ENCODE measurements at regions not wholly inside any gene's neighbourhood (a gene's known extent, or its start where the extent isn't known, plus 50 kb on each side); places are given as distances from the start of the nearest gene placed in this dataset.

DNA sequence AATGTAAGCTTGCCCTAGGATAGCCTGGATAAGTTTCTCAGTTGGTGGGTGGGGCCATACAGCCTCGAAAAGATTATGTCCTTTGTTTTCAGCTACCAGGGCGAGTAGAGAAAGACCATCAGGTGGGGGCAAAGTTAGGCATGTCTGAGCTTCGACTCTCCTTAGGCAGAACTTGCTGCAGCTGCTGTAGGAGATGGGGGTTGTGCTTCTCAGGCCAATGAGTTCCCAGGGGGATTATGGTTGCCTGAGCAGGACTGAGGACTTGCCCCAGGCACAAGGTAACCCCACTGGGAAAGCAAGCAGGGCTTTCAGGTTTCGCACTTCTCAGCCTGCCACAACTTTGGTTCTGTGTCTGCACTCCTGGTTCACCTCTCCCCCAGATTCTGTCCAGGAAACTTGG is 173.4 kb upstream of the SESN3 start:
- no peak for DNase-seq (ENCODE audit: low read depth in 1 of 2, low spot score in 1 of 2)

DNA sequence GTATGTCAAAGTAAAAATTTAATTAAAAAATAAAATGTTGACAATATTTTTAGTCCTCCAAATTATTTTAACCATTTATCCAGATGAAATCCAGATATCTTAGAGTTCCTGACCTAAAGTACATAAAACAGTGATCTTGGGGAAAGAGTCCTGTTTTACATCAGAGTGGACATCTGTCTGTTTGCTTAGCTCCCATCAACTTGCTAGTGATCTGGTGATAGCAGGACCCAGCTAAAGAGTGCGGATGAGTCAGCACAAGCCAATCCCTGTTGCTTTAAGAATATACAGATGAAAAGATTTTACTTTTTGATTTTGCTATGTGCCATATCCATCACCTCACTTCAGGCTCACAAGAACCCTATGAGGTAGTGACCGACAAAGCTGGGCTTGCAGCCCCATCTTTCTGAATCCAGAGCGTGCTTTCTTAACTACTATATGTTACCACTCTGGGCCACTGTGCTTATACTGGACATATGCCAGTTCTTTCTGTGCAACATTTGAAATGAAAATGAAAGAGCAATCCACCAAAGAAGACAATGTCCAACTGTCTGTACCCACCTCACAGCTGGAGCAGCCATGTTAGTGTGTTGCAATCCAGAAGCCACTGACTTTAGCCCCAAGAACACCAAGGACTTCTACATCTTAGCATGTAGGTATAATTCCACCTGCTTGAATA is 167.6 kb upstream of the SESN3 start:
- no peak for DNase-seq (ENCODE audit: low read depth in 1 of 2, low spot score in 1 of 2)

DNA sequence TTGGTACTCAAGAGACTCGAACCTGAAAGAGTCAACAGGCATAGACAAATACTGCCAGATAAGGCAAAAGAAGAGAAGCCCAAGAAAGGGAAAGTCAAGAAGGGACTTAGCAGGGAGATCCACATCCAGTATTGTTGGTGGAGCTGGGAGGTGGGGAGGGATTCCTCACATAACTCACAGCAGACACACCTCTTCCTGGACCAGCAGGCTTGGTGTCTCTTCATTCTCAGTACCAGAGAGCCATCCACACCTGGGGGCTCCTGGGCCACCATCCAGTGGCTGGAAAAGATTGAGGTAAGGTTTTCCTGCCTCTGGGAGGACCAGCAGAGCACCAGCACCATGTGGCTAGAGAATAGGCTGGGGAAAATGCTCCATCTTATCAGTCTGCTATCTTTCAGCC is 161.6 kb upstream of the SESN3 start:
- DNase-seq (ENCODE audit: low read depth in 1 of 2, low spot score in 1 of 2), result no peak

DNA sequence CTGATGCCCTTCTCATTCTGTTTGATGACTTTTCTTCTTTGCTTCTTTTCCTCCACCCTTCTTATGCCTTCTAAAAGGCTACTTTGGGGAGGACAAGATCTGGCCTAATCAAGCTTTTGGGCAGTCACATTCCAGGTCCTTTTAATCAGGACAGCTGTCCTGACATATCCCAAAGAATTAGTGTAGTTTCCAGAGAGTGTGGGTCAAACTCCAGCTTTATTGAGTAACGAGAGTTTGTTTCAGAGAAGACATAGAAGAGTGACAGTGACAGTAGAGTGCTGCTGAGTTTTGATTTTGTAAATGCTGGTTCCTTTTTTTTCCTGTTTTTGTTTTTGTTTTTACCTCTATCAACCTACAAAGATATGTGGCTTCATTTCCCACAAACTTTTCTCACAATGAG is 158.4 kb upstream of the SESN3 start:
- DNase-seq (ENCODE audit: low read depth in 1 of 2, low spot score in 1 of 2), result no peak

DNA sequence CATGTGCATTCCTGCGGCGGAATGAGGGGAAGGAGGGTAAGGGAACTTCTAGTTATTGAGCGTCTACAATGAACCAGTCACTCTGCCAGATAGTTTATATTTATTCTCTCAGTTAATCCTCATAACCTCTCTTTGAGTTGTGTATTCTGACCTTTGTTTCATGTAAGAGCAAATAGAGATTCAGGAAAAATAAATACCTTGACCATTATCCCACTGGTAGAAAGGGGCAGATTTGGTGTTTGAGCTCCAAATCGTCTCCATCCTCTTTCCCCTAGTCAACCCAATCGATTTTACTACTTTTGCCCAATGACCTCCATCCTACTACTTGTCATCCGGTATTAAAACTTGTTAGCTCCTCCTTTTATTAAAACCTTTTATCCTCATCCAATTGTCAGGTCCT is 157.1 kb upstream of the SESN3 start:
- no peak for DNase-seq (ENCODE audit: low read depth in 1 of 2, low spot score in 1 of 2)

GRCh38 chr11:95387325-95387724 is 156.3 kb upstream of the SESN3 start:
- DNase-seq (ENCODE audit: low read depth in 1 of 2, low spot score in 1 of 2), result no peak

GRCh38 chr11:95385577-95385976 is 154.6 kb upstream of the SESN3 start:
- no peak for DNase-seq (ENCODE audit: low read depth in 1 of 2, low spot score in 1 of 2)

- no peak for DNase-seq (ENCODE audit: low read depth in 1 of 2, low spot score in 1 of 2)
Measured at GRCh38 chr11:95379479-95379878, 148.5 kb upstream of the SESN3 start.

DNA sequence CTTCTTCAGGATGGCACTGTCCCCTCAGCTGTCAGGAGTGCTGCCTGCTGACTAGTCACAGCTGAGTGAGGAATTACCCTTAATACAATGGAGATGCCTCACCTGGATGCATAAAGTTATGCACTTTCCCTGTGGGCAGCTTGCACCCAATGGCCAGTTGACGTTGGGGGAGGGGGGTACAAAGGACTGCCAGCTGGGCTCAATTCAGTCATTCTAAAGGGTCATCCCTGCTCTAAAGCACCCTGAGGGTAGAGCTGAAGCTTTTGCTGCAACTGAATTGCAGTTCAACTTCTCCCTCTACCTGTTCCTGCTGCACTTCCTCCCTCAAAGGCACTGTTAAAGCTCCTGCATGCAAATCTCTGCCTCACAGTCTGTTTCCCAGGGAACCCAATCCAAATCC is 147.8 kb upstream of the SESN3 start:
- no peak for DNase-seq (ENCODE audit: low read depth in 1 of 2, low spot score in 1 of 2)

GRCh38 chr11:95378111-95378510 is 147.1 kb upstream of the SESN3 start:
- DNase-seq (ENCODE audit: low read depth in 1 of 2, low spot score in 1 of 2), result no peak

GRCh38 chr11:95375886-95376285 is 144.9 kb upstream of the SESN3 start:
- DNase-seq (ENCODE audit: low read depth in 1 of 2, low spot score in 1 of 2), result no peak

DNA sequence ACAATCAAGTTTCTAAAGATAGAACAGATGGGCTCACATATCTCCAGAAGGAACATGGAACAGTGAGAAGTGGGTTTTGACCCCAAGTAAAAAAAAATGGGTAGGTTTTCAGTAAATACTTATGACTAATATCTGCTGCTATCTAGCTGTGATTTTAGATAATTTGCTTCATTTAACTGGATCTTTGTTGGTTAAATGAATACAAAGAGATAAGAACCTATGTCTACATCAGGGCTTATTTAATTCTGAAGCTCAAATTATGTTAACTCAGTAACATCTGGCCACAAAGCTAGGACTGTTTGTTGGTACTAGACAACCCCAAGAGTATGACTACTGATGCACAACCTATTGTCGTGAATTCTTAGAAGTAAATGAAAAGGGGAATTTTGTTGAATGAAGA is 144.4 kb upstream of the SESN3 start:
- DNase-seq (ENCODE audit: low read depth in 1 of 2, low spot score in 1 of 2), result no peak

DNA sequence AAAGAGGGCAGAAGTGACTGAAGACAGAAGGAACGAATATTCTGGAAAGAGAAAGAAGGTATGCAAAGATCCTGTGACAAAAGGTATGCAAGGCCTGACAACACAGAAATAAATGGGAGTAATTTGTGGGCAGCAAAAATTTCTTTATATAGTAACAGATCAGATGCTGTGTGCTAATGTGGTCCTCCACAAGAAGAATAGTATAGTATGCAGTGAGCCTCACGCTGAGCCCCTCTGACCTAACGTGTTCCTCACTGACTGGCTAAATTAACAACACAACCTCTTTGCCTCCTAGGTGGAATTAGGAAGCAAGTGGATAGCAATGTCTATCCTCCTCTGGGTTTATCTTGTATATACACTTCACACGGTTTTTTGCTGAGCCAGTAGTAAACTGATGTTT is 143.1 kb upstream of the SESN3 start:
- no peak for DNase-seq (ENCODE audit: low read depth in 1 of 2, low spot score in 1 of 2)

DNA sequence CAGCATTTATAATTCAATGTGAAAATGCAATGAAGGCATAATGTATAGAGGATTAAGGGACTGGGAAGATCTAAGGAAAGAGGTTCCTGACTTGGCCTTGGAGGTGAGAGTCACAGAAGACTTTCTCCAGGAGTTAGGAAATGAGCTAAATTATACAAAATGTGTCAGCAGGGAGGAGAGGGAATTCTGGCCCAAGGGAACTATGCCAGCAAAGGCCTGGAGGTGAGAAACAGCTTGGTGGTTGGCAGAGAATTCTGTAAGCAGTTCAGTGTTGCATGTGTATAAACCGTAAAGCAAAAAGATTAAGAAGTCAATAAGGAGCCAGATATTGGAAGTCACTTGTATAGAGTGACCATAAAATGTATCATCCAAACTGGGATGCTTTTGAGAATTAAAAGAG is 142.2 kb upstream of the SESN3 start:
- no peak for DNase-seq (ENCODE audit: low read depth in 1 of 2, low spot score in 1 of 2)

- DNase-seq (ENCODE audit: low read depth in 1 of 2, low spot score in 1 of 2), result no peak
Measured at GRCh38 chr11:95372097-95372656, 141.2 kb upstream of the SESN3 start.

GRCh38 chr11:95371153-95371552 is 140.2 kb upstream of the SESN3 start:
- no peak for DNase-seq (ENCODE audit: low read depth in 1 of 2, low spot score in 1 of 2)

DNA sequence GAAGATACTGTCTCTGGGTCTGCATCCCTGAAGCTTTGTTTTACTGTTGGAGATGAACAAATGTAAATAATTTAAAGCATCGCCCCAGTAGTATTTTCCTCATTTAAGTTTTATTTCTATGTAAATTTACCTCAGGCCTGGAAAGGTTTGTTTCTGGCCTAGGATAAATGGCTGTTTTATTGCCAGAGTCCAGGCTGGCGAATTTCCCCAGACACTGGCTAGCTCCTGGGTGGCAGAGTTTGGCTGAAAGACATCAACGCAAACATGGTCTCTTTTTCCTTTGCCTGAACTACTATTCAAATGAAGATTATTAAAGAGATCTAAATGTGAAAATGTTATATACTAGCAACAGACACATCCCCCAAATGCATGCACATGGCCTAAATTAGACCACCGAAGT is 136.7 kb upstream of the SESN3 start:
- no peak for DNase-seq (ENCODE audit: low read depth in 1 of 2, low spot score in 1 of 2)

DNA sequence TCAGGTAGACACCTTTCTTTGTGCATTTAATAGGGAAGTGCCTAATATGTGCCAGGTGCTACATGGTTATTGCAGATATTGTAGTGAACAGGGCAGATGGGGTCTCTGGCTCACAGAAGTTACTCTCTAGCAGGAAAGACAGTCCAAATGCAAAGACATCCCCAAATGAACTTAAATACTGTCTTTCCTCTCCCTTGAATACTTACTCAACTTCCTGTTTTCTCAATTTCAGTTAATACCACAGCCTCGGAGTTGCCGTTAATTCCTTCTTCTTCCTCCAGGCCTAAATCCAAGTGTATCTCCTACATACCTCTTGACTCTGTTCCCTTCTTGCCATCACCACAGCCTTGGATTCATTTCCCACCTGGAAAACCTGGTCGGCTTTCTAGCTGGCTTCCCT is 134.3 kb upstream of the SESN3 start:
- no peak for DNase-seq (ENCODE audit: low read depth in 1 of 2, low spot score in 1 of 2)

DNA sequence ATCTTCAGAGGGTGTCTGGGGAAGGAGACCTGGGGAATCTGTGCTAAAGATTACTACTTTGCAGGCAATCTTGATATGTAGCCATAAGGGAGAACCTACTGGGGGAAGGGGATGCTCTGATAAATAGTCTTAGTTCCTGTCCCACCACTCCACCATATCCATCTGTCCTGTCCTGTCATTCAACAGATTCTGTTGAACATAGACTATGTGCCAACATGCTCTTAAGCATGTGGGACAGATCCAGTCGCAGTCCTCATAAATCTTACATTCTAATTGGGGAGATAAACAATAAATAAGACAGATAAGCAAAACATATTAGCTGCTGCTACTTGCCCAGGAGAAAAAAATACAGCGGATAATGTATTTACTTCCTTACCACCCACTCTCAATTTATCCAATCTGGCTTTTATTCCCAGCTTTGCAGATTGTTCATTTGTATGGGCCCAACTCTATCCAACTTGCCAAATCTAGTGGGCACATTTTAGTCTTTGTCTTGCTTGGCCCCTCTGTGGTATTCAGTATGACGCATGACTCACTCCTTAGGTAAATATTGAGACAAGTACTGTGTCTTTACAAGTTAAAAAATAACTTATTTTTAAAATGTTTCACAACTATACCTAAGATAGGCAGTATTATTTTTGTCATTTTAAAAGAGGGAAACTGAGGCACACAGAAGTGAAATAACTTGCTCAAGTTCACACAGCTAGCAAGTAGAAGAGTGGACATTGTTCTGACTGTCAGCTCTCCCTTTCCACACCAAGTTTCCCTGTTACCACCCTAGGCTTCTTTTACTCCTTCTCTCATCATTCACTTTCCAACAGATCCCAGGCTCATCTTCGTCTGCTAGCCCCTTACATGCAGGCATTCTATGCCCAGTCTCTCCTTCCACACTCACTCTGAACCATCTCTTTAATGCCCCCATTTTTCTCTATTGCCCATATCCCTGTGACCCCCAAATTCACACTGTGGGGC is 133.6 kb upstream of the SESN3 start:
- no peak for DNase-seq (ENCODE audit: low read depth in 1 of 2, low spot score in 1 of 2)

DNA sequence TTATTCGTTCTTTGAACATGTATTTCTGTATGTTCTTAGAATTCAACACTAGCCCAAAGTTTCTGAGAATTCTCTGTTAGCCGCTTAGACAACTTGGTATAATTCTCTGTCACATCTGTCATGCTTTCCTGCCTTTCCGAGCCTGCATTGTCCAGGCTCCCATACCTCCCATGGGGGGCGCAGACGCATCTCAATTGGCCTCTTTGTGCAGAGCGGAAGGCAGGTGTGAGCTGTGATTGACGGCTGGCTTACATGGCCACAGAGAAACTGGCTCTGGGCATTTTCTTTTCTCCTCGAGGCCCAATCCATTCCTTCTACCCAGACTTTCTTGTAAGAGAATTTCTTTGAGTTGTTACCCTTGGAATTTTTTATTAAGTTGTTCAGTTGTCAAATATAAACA is 132.7 kb upstream of the SESN3 start:
- no peak for DNase-seq (ENCODE audit: low read depth in 1 of 2, low spot score in 1 of 2)

- DNase-seq (ENCODE audit: low read depth in 1 of 2, low spot score in 1 of 2), result no peak
Measured at GRCh38 chr11:95363164-95363563, 132.2 kb upstream of the SESN3 start.

- no peak for DNase-seq (ENCODE audit: low read depth in 1 of 2, low spot score in 1 of 2)
Measured at GRCh38 chr11:95361180-95361579, 130.2 kb upstream of the SESN3 start.

All from activated T-helper 1 cell treated with anti-CD3 and anti-CD28 coated beads, Interleukin-2, amount 50 U/mL, for 16 hours (primary cell).